Fibroblast of mammary gland (primary cell): ENCODE measurements at regions not wholly inside any gene's neighbourhood (a gene's known extent, or its start where the extent isn't known, plus 50 kb on each side); places are given as distances from the start of the nearest gene placed in this dataset.

Source experiments
- DNase-seq: peaks from one replicate; pipeline ENCODE4 v3.0.0-alpha.2; 2010; ENCODE audit warnings: low read depth
- H3K4me3 ChIP-seq: 2 replicates; pipeline ENCODE4 v1.5.1; 2011; ENCODE audit warnings: low read depth, mild to moderate bottlenecking, low read length, moderate library complexity; ENCODE audit not compliant: control insufficient read depth
- TF ChIP-seq, protein P1 (sequence below): conservative IDR thresholded peaks from 2 replicates; pipeline ENCODE4 v1.5.1; 2011; ENCODE audit warnings: low read depth, low read length, inconsistent platforms; ENCODE audit not compliant: control insufficient read depth, insufficient read depth

DNA sequence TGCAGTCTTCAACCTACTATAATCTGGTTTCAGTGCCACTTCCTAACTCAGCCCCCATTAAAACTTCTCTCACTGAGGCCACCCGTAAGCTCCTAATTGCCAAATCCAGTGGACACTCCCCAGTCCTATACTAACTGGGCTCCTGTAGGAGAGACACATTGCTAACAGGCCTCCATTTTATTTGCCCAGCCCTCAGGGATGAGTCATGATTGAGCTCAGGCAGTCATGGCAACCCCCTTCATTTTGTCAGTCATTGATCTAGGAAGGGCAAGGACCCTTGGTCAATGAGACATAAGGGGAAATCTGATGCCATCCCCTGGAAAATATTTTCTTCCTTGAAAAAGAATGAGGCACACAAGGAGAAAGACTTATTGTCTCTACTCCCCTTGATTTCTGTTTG, 70.1 kb upstream of the HIF1A start:
- peak; percentile 53 for DNase-seq
- H3K4me3 ChIP-seq = no peak overlapping the region

DNA sequence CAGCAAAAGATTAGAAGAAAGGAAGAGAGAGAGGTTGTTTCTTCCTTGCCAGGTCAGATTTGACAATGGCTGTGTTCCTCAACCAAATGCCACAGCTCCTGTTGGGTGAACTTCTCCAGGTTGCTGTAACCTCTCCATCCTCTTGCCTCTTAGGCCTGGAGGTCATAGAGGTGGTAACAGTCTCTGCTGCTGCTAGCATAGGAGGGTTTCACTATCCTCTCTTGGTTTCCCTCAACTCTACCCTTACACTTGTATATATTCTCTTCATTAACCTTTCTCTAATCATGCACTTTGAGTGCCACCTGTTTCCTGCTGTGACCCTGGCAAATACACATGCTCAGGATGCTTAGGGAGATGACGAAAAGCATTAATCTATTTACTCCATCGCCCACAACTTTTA, 67.7 kb upstream of the HIF1A start:
- H3K4me3 ChIP-seq = no peak overlapping the region
- TF ChIP-seq, protein P1, sequence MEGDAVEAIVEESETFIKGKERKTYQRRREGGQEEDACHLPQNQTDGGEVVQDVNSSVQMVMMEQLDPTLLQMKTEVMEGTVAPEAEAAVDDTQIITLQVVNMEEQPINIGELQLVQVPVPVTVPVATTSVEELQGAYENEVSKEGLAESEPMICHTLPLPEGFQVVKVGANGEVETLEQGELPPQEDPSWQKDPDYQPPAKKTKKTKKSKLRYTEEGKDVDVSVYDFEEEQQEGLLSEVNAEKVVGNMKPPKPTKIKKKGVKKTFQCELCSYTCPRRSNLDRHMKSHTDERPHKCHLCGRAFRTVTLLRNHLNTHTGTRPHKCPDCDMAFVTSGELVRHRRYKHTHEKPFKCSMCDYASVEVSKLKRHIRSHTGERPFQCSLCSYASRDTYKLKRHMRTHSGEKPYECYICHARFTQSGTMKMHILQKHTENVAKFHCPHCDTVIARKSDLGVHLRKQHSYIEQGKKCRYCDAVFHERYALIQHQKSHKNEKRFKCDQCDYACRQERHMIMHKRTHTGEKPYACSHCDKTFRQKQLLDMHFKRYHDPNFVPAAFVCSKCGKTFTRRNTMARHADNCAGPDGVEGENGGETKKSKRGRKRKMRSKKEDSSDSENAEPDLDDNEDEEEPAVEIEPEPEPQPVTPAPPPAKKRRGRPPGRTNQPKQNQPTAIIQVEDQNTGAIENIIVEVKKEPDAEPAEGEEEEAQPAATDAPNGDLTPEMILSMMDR = no peak
- no peak for DNase-seq

More for the DNA sequence above, 70.1 kb upstream of the HIF1A start:
- TF ChIP-seq, protein P1 = no peak

DNA sequence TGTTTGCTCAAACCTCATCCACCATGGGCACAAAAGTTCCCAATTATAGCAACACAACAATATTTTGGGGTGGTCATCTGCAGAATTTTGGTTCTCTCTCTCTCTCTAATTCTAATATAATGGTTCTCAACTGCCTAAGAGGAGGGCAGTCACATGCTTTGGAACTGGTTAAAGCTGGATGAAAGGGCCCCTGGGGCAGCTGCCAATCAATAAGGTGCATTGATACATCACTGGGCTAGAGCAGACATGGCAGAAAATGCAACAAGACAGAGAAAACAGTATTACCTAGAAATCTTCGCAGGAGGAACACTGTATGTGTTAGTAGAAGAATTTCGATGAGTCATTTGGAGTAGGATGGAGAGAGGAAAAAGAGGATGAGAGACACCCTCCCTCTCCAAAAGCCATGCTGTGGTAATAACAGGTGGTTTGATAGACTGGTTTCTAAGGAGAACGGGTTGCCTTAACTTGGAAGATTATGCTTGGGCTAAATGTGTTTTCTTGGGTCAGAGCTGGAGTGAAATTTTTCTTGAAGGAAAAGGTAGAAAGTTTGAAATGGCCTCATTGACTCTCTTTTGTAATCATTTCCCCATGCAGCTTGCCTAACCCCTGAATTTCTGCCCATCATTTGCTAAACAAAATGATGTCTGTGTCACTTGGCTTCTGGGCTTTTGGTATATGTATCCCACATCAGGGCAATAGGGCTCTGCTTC, 67.1 kb upstream of the HIF1A start:
- no peak overlapping the region for H3K4me3 ChIP-seq
- no peak for DNase-seq
- TF ChIP-seq, protein P1 = no peak

- DNase-seq = no peak
- TF ChIP-seq, protein P1 = no peak
- no peak overlapping the region for H3K4me3 ChIP-seq
Observed at GRCh38 chr14:61630399-61631044, 64.8 kb upstream of the HIF1A start.

- TF ChIP-seq, protein P1 = no peak
- no peak overlapping the region for H3K4me3 ChIP-seq
- no peak for DNase-seq
Observed at GRCh38 chr14:61631045-61631687, 64.1 kb upstream of the HIF1A start.

- TF ChIP-seq, protein P1 = no peak
- no peak for DNase-seq
- H3K4me3 ChIP-seq = no peak overlapping the region
Observed at GRCh38 chr14:61632401-61632800, 62.9 kb upstream of the HIF1A start.
